ENCODE measurements at regions not wholly inside any gene's neighbourhood (a gene's known extent, or its start where the extent isn't known, plus 50 kb on each side); places are given as distances from the start of the nearest gene placed in this dataset.

- TF ChIP-seq ZNF501 (CRISPR knock-in tag; IDR thresholded peaks at IDR 0.05) (no peak), TCF12 (IDR thresholded peaks at IDR 0.05) (no peak), TCF12 (CRISPR knock-in tag; IDR thresholded peaks at IDR 0.05) (no peak), ZHX1 (CRISPR knock-in tag; IDR thresholded peaks at IDR 0.05; ENCODE audit: low read depth) (no peak), SNAPC5 (CRISPR knock-in tag; IDR thresholded peaks at IDR 0.05; ENCODE audit: borderline replicate concordance) (no peak), ZNF274 (CRISPR knock-in tag; IDR thresholded peaks at IDR 0.05) (no peak), REST (IDR thresholded peaks at IDR 0.05; ENCODE audit: borderline replicate concordance in 1 of 2, low read depth in 1 of 2, low read length in 2 of 2) (no peak), PRPF4 (IDR thresholded peaks at IDR 0.05; ENCODE audit: low read depth, low read length, poor library complexity, severe bottlenecking) (no peak), ZFP82 (CRISPR knock-in tag; IDR thresholded peaks at IDR 0.05; ENCODE audit: borderline replicate concordance) (no peak)
Measured at GRCh38 chr18:51811883-51812282, 528.1 kb upstream of the DCC start.

All from HepG2 (cell line).